ENCODE measurements at regions not wholly inside any gene's neighbourhood (a gene's known extent, or its start where the extent isn't known, plus 50 kb on each side); places are given as distances from the start of the nearest gene placed in this dataset.
"Not testable (repeated sequence)": the region's sequence is repeated elsewhere in the genome, so short reads cannot be mapped to it uniquely, and the experiment has no call there.

GRCh38 chr5:28855626-28856025, 1817.2 kb upstream of the CDH9 start:
- DNase-seq: no peak

- no peak for DNase-seq
These were observed 1812.0 kb upstream of the CDH9 start for GRCh38 chr5:28850320-28850921.

GRCh38 chr5:28831042-28831441, 1792.7 kb upstream of the CDH9 start:
- DNase-seq: no peak

DNA sequence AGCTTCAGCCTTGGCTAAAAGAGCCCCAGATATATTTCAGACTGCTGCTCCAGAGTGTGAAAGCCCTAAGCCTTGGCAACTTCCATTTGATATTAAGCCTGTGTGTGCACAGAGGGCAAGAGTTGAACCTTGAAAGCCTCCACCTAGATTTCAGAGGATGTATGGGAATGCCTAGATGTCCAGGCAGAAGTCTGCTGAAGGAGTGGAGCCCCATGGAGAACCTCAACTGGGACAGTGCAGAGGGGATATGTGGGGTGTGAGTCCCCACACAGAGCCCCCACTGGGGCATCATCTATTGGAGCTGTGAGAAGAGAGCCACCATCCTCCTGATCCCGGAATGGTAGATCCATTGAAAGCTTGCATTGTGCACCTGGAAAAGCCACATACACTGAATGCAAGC, 1784.8 kb upstream of the CDH9 start:
- no peak for DNase-seq

DNA sequence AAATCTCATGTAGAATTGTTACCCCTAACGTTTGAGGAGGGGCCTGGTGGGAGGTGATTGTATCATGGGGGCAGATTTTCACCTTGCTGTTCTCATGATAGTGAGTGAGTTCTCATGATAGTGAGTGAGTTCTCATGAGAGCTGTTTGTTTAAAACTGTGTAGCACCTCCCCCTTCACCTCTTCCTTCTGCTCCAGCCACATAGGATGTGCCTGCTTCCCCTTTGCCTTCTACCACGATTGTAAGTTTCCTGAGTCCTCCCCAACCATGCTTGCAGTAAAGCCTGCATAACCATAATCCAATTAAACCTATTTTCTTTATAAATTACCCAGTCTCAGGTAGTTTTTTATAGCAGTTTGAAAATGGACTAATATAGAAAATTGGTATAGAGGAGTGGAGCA, 1783.7 kb upstream of the CDH9 start:
- DNase-seq: no peak

GRCh38 chr5:28810751-28811136, 1772.4 kb upstream of the CDH9 start:
- DNase-seq: no peak

GRCh38 chr5:28809811-28810750, 1771.7 kb upstream of the CDH9 start:
- DNase-seq: peak in 1 of 5 donors; percentile 12

DNA sequence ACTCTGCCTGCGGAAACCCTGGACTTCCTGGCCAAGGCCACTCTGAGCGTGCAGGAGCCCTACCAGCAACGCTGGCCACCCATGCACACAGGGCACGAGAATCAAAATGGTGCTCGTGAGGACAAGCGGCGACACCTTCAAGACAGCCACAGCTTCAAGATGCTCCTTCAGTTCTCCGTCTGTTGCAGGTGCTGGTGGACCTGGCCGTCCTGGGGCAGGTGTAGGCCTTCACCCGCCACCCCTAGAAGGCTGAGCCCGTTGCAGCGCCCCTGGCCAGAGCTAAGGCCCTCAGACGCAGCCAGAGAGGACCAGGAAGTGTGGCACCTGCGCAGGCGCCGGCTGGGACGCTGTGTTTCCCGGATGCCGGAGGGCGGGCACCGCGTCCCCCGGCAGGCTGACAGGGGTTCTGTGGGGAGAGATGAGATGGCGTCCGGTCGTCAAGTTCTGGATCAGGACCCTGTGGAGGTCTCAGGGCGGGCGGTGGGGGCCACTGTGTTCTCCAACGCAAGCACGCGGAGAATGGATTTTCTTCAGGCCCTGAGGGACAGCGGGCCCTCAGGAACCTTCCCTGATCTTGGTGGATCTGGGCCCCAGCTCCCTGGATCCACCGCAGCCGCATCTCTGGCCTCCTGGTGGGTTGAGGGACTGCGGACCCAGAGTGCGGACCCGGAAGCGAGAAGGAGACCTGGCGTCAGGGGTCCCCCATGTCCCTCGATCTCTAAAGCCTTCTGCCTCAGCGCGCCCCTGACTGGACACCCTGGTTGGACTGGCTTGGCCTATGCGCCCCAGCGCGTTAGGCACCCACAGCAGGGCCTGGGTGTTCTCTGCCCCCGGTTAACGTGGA, 1770.8 kb upstream of the CDH9 start:
- DNase-seq: peak in 1 of 5 donors; percentile 12

DNA sequence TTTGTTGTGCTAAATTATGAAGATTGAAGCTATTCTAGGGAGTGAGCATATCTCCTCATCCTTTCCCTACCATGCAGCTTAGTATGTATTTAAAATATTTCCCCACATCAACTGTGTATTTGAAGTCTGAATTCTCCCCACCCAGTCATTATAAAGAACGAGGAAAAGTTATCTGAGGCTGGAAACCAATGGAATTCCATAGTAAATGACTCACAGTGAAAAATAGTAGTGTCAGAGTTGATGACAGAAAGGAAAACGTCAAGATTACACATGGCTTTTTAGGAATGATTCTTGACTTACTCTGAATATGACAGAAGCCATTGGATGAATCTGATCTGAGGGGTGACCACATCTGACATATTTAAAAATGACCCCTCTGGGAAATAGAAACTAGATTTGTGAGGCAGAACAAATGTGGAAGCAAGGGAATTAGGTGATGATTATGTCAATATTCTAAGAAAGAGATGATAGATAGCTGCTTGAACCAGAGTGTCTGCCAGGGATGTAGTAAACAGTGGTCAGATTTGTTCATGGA, 1768.9 kb upstream of the CDH9 start:
- DNase-seq: no peak

DNA sequence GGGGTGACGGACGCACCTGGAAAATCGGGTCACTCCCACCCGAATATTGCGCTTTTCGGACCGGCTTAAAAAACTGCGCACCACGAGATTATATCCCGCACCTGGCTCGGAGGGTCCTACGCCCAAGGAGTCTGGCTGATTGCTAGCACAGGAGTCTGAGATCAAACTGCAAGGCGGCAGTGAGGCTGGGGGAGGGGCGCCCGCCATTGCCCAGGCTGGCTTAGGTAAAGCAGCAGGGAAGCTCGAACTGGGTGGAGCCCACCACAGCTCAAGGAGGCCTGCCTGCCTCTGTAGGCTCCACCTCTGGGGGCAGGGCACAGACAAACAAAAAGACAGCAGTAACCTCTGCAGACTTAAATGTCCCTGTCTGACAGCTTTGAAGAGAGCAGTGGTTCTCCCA, 1760.6 kb upstream of the CDH9 start:
- DNase-seq: not testable (repeated sequence)

DNA sequence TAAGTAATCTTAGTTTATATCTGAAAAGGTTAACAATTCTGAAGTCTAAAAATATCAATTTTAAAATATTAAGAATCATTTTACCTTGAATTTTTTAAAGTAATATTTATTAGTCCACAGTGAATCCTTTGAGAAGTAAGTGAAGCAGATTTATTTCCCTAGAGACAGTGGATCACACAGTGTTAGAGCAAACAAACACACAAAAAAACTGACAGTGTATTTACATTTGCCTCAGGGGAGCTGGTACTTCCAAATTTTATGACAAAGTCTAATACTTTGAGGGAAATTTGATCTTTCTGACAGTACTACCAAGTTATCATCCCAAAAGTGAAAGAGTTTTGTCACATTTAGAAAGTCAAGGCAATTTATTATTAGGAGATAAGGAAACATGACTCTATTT, 1750.6 kb upstream of the CDH9 start:
- no peak for DNase-seq

DNA sequence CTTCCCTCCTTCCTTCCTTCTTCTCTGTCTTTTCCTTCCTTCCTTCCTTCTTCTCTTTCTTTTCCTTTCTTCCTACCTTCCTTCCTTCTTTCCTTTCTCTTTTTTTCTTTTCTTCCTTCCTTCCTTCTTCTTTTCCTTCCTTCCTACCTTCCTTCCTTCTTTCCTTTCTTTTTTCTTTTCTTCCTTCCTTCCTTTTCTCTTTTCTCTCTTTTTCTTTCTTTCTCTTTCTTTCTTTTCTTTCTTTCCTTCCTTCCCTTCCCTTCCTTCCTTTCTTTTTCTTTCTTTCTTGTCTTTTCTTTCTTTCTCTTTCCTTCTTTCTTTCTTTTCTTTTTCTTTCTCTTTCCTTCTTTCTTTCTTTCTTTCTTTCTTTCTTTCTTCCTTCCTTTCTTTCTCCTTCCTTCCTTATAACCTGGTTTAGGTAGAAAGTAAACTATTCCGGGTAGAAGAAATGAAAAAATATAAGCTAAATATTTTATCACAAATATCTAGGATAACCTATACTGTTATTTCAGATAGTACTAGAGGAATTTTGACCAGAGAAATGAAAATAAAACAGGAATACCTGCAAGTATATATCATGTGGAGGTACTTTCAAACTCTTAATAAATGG, 1741.8 kb upstream of the CDH9 start:
- DNase-seq: no peak

DNA sequence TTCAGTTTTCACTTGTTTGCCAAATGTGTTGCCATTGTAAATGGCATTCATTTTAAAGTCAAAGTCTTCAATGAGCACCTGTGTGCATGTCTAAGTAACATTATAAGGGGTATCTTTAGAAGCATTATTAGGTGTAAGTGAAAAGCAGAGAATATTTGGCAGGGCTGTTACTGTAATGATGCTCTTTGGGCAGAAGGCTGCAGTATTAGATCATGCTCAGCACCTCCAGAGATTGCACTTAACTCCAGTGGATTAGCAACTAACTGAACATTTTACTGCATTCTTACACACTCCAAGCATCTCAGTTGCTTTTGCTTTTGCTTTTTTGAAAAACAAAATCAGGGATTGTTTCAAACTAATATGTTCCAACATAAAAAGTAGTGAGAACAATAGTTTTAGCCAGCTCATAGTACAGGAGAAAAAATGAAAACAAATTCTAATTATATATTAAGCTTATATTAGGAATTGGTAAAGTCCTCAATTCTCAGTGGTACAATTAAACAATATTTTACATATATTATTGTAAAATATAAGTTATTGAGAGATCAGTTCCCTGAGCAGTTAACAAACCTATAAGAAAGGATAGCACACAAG, 1740.9 kb upstream of the CDH9 start:
- no peak for DNase-seq

DNA sequence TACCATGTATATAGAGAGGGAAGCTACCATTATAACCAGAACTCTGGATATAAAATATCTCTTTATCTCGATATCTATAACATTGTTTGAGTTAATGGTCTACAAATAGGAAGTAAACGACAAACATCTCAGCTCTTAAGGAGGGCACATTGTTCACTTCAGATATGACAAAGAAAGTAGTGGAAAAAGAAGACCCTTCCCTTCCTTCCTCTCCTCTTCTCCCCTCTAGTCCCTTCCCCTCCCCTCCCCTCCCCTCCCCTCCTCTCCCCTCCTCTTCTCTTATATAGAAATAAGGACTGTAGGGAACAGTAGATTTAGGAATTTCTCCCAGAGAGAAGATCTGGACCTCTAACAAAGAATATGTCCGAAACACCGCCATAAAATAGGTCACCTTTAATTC, 1731.9 kb upstream of the CDH9 start:
- DNase-seq: no peak

DNA sequence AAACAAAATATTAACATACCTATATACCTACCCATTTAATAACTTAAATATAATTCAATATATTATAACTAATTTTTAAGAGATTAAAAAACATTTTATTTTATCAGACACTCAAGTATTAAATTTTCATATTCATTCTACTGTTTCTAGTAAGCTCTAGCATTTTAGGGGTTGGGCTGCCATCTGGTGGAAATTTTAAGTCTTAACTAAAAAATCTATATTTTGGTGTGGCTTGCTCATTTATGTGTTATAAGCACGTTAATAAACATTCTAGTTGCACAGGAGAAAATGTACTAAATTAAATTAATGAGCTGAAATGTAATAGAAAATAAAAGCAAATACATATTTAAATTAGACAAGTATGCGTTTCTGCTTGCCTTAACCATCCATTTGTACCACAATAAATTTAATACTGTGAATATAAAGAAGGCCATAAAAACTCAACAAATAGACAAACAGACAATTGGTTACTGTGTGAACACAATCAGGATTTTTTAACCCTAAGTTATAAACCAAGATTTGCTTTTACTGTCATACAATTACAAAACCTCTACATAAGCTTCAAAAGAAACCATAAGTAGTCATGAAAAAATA, 1728.3 kb upstream of the CDH9 start:
- no peak for DNase-seq

DNA sequence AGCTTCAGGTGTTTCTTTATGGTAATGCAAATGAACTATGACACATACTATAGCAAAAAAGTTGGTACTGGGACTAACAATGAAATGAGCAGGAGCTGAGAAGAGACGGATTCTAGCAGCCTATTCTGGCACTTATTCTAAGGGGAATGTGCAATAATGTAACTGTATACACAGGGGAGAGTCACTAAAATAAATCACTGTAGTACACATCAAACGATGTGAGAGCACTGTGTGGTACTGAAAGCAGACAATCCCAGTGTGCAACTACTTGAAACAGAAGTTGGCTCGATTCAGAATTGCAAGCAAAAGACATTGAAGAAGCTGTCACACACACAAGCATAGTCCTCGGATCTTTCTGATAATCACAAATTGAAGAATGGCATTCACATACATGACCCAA, 1713.0 kb upstream of the CDH9 start:
- DNase-seq: no peak

DNA sequence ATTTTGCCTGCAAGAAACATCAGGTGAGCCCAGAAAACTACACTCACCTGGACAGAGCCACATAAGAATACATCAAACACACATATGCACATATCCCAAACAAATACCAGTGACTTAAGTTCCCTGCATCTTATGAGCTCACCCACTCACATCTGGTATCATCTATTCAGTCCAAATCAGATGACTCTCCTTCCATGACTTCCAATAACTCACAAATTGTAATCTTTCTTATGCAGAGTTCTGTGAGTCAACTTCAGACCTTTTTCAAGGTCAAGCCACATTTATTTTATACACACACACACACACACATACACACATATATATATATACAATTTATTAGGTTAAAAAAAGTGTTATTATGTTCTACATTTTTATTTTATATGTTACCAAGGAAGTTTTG, 1711.9 kb upstream of the CDH9 start:
- no peak for DNase-seq

DNA sequence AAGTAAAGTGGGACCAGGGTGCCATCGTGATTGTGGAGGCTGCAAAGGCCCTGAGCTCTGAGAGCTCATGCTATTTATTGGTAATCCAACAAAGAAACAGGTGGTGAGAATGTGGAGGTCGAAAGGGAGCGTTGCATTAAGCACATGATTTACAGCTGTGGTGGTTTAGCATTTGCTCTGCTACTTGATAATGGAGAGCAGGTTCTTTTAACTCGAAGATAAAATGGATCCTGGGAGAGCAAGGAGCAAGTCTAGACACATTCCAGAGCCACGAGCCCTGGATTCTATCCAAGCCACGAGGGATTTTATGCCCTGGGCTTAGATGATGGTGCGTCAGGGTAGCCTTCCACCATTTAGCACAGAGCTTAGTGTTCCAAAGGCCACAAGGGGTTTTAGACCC, 1710.1 kb upstream of the CDH9 start:
- DNase-seq: no peak

GRCh38 chr5:28743716-28744110, 1705.3 kb upstream of the CDH9 start:
- DNase-seq: no peak

GRCh38 chr5:28743025-28743715, 1704.8 kb upstream of the CDH9 start:
- no peak for DNase-seq

GRCh38 chr5:28737682-28738081, 1699.3 kb upstream of the CDH9 start:
- no peak for DNase-seq

All from T-helper 1 cell (primary cell).